ENCODE measurements at regions not wholly inside any gene's neighbourhood (a gene's known extent, or its start where the extent isn't known, plus 50 kb on each side); places are given as distances from the start of the nearest gene placed in this dataset.

GRCh38 chr16:5882087-5882640 is 784.6 kb upstream of the EEF2KMT start:
- DNase-seq (ENCODE audit: low read depth in 2 of 3, low spot score in 1 of 3): no peak

GRCh38 chr16:5875416-5875815 is 777.8 kb upstream of the EEF2KMT start:
- DNase-seq (ENCODE audit: low read depth in 2 of 3, low spot score in 1 of 3): no peak

GRCh38 chr16:5874899-5875298 is 777.3 kb upstream of the EEF2KMT start:
- DNase-seq (ENCODE audit: low read depth in 2 of 3, low spot score in 1 of 3): no peak

- DNase-seq (ENCODE audit: low read depth in 2 of 3, low spot score in 1 of 3): no peak
Measured at GRCh38 chr16:5873221-5873620, 775.6 kb upstream of the EEF2KMT start.

- no peak for DNase-seq (ENCODE audit: low read depth in 2 of 3, low spot score in 1 of 3)
Measured at GRCh38 chr16:5870886-5871691, 773.5 kb upstream of the EEF2KMT start.

- no peak for DNase-seq (ENCODE audit: low read depth in 2 of 3, low spot score in 1 of 3)
Measured at GRCh38 chr16:5867250-5867649, 769.7 kb upstream of the EEF2KMT start.

- no peak for DNase-seq (ENCODE audit: low read depth in 2 of 3, low spot score in 1 of 3)
Measured at GRCh38 chr16:5865236-5865635, 767.6 kb upstream of the EEF2KMT start.

GRCh38 chr16:5863071-5863606 is 765.5 kb upstream of the EEF2KMT start:
- no peak for DNase-seq (ENCODE audit: low read depth in 2 of 3, low spot score in 1 of 3)

GRCh38 chr16:5862103-5862840 is 764.7 kb upstream of the EEF2KMT start:
- no peak for DNase-seq (ENCODE audit: low read depth in 2 of 3, low spot score in 1 of 3)

- no peak for DNase-seq (ENCODE audit: low read depth in 2 of 3, low spot score in 1 of 3)
Measured at GRCh38 chr16:5861241-5861640, 763.6 kb upstream of the EEF2KMT start.

GRCh38 chr16:5858180-5858579 is 760.6 kb upstream of the EEF2KMT start:
- no peak for DNase-seq (ENCODE audit: low read depth in 2 of 3, low spot score in 1 of 3)

- no peak for DNase-seq (ENCODE audit: low read depth in 2 of 3, low spot score in 1 of 3)
Measured at GRCh38 chr16:5854027-5854426, 756.4 kb upstream of the EEF2KMT start.

- DNase-seq (ENCODE audit: low read depth in 2 of 3, low spot score in 1 of 3): no peak
Measured at GRCh38 chr16:5852151-5852550, 754.6 kb upstream of the EEF2KMT start.

- DNase-seq (ENCODE audit: low read depth in 2 of 3, low spot score in 1 of 3): no peak
Measured at GRCh38 chr16:5851393-5851982, 753.9 kb upstream of the EEF2KMT start.

GRCh38 chr16:5850632-5851392 is 753.2 kb upstream of the EEF2KMT start:
- no peak for DNase-seq (ENCODE audit: low read depth in 2 of 3, low spot score in 1 of 3)

GRCh38 chr16:5845046-5845445 is 747.5 kb upstream of the EEF2KMT start:
- no peak for DNase-seq (ENCODE audit: low read depth in 2 of 3, low spot score in 1 of 3)

- DNase-seq (ENCODE audit: low read depth in 2 of 3, low spot score in 1 of 3): no peak
Measured at GRCh38 chr16:5841974-5842373, 744.4 kb upstream of the EEF2KMT start.

GRCh38 chr16:5838725-5839124 is 741.1 kb upstream of the EEF2KMT start:
- DNase-seq (ENCODE audit: low read depth in 2 of 3, low spot score in 1 of 3): no peak

GRCh38 chr16:5838071-5838470 is 740.5 kb upstream of the EEF2KMT start:
- no peak for DNase-seq (ENCODE audit: low read depth in 2 of 3, low spot score in 1 of 3)

- no peak for DNase-seq (ENCODE audit: low read depth in 2 of 3, low spot score in 1 of 3)
Measured at GRCh38 chr16:5837007-5837670, 739.5 kb upstream of the EEF2KMT start.
